ENCODE measurements at regions not wholly inside any gene's neighbourhood (a gene's known extent, or its start where the extent isn't known, plus 50 kb on each side); places are given as distances from the start of the nearest gene placed in this dataset.
"Not testable (repeated sequence)": the region's sequence is repeated elsewhere in the genome, so short reads cannot be mapped to it uniquely, and the experiment has no call there.

DNA sequence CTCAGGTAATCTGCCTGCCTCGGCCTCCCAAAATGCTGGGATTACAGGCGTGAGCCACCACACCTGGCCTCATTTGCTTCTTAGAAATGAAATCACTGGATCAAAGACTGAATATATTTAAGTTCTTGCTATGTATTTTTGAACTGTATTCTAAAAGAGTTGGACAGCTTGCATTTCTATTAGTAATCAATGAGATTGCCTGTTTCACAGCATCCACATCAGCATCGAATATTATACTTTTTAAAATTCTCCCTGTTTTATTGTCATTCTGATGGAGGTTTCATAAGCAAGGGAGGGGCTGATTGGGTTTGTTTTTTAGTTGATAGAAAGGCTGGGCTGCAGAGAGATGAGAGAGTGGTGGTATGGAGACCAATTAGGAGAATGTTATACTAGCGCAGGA, 68.7 kb upstream of the CREB3L1 start:
- Histone ChIP-seq H3K27me3 (ENCODE audit: control insufficient read depth, insufficient read depth, low read length, poor library complexity, severe bottlenecking) (no peaks in the 10 kb centered on the region), H3K9me3 (ENCODE audit: control insufficient read depth, low read length) (no peaks in the 10 kb centered on the region), H3K9ac (ENCODE audit: extremely low read depth, low read length, poor library complexity, severe bottlenecking) (no peak overlapping the region), H3K27ac (ENCODE audit: low read depth, low read length) (no peak overlapping the region), H3K36me3 (ENCODE audit: control insufficient read depth, insufficient read depth, low read length) (no peaks in the 10 kb centered on the region), H3K4me1 (ENCODE audit: control insufficient read depth, insufficient read depth, low read length) (no peaks in the 10 kb centered on the region), H3K4me3 (ENCODE audit: low read length) (no peak overlapping the region)
- 92 to 93% methylated on average over 2 to 3 of the region's 4 CpGs for WGBS, 2 experiments (ENCODE audit: insufficient coverage in 1 of 2, insufficient read length in 1 of 2)
- Mint-ChIP-seq H3K4me1 (no peaks in the 10 kb centered on the region), H3K9me3 (no peaks in the 10 kb centered on the region), H3K27me3 (ENCODE audit: insufficient read depth) (peaks cover 6% of the 10 kb centered on the region), H3K36me3 (ENCODE audit: low read depth) (no peaks in the 10 kb centered on the region), H3K27ac (no peak overlapping the region), H3K4me3 (no peak overlapping the region)
- DNase-seq, result no peak
- TF ChIP-seq, protein P1, sequence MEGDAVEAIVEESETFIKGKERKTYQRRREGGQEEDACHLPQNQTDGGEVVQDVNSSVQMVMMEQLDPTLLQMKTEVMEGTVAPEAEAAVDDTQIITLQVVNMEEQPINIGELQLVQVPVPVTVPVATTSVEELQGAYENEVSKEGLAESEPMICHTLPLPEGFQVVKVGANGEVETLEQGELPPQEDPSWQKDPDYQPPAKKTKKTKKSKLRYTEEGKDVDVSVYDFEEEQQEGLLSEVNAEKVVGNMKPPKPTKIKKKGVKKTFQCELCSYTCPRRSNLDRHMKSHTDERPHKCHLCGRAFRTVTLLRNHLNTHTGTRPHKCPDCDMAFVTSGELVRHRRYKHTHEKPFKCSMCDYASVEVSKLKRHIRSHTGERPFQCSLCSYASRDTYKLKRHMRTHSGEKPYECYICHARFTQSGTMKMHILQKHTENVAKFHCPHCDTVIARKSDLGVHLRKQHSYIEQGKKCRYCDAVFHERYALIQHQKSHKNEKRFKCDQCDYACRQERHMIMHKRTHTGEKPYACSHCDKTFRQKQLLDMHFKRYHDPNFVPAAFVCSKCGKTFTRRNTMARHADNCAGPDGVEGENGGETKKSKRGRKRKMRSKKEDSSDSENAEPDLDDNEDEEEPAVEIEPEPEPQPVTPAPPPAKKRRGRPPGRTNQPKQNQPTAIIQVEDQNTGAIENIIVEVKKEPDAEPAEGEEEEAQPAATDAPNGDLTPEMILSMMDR (conservative IDR thresholded peaks at IDR 0.05), result no peak

DNA sequence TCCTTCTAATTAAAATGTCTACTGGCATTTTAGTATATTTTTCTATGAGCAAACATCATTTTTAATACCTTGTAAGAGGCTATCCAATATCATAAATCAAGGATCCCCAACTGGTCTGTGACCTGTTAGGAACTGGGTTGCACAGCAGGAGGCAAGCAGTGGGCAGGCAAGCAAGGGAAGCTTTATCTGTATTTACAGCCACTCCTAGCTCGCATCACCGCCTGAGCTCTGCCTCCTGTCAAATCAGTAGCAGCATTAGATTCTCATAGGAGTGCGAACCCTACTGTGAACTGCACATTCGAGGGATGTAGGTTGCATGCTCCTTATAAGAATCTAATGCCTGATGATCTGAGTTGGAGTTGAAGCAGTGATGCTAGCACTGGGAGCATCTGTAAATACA, 70.2 kb upstream of the CREB3L1 start:
- WGBS, 2 experiments (ENCODE audit: insufficient coverage in 1 of 2, insufficient read length in 1 of 2), result 80 to 86% methylated on average over 3 to 4 of the region's 4 CpGs
- peaks cover 8% of the 10 kb centered on the region for H3K27me3 Mint-ChIP-seq (ENCODE audit: insufficient read depth)
- TF ChIP-seq, protein P1 (conservative IDR thresholded peaks at IDR 0.05), result no peak

DNA sequence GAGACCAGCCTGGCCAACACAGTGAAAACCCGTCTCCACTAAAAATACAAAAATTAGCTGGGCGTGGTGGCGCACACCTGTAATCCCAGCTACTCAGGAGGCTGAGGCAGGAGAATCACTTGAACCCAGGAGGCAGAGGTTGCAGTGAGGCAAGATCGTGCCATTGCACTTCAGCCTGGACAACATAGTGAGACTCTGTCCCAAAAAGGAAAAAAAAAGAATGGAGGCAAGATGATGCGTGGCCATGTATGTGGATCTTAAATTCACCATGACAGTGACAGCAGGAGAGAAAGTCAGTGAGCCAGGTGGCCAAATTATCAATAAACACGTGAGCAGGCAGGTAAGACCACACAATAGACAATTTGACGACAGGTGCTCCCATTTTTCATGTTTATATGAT, 73.0 kb upstream of the CREB3L1 start:
- not testable (repeated sequence) for H3K9me3 ChIP-seq (ENCODE audit: control insufficient read depth, low read length); H3K36me3 ChIP-seq (ENCODE audit: control insufficient read depth, insufficient read depth, low read length); H3K4me1 Mint-ChIP-seq; H3K9me3 Mint-ChIP-seq; H3K4me3 ChIP-seq (ENCODE audit: low read length); H3K27ac Mint-ChIP-seq; H3K4me1 ChIP-seq (ENCODE audit: control insufficient read depth, insufficient read depth, low read length); DNase-seq; H3K27ac ChIP-seq (ENCODE audit: low read depth, low read length); H3K27me3 ChIP-seq (ENCODE audit: control insufficient read depth, insufficient read depth, low read length, poor library complexity, severe bottlenecking); H3K9ac ChIP-seq (ENCODE audit: extremely low read depth, low read length, poor library complexity, severe bottlenecking); H3K36me3 Mint-ChIP-seq (ENCODE audit: low read depth); H3K4me3 Mint-ChIP-seq
- WGBS, 2 experiments (ENCODE audit: insufficient coverage in 1 of 2, insufficient read length in 1 of 2), result 96 to 100% methylated on average over 4 to 6 of the region's 7 CpGs
- H3K27me3 Mint-ChIP-seq (ENCODE audit: insufficient read depth), result peaks cover 11% of the 10 kb centered on the region

More for the DNA sequence above, 70.2 kb upstream of the CREB3L1 start:
- H3K9ac ChIP-seq (ENCODE audit: extremely low read depth, low read length, poor library complexity, severe bottlenecking), result no peak overlapping the region
- H3K27ac ChIP-seq (ENCODE audit: low read depth, low read length), result no peak overlapping the region
- no peaks in the 10 kb centered on the region for H3K27me3 ChIP-seq (ENCODE audit: control insufficient read depth, insufficient read depth, low read length, poor library complexity, severe bottlenecking)
- H3K4me1 ChIP-seq (ENCODE audit: control insufficient read depth, insufficient read depth, low read length), result no peaks in the 10 kb centered on the region
- Mint-ChIP-seq H3K4me3 (no peak overlapping the region), H3K9me3 (no peaks in the 10 kb centered on the region), H3K27ac (no peak overlapping the region), H3K36me3 (ENCODE audit: low read depth) (no peaks in the 10 kb centered on the region), H3K4me1 (peaks cover 4% of the 10 kb centered on the region)
- H3K4me3 ChIP-seq (ENCODE audit: low read length), result no peak overlapping the region
- H3K9me3 ChIP-seq (ENCODE audit: control insufficient read depth, low read length), result no peaks in the 10 kb centered on the region
- no peaks in the 10 kb centered on the region for H3K36me3 ChIP-seq (ENCODE audit: control insufficient read depth, insufficient read depth, low read length)
- DNase-seq, result no peak

DNA sequence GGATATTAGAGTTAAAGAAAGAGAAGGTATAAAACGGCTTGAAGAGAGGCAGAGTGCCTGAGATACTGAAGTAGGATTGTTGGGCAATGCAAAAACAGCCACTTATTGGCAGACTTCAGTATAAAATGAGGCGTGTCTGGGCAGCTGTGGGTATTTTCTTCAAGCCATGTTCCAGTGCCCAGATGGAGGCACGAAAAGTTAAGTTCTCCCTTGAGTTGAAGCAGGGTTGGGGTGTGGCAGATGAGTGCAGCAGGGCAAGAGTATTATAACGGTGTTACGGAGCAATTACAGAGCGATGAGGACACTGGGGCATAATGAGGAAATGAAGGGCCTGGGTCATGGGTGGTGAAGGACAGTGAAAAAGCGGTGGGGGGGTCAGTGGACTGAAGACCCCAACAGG, 73.7 kb upstream of the CREB3L1 start:
- DNase-seq, result no peak
- H3K36me3 Mint-ChIP-seq (ENCODE audit: low read depth), result no peaks in the 10 kb centered on the region
- no peaks in the 10 kb centered on the region for H3K9me3 Mint-ChIP-seq
- Histone ChIP-seq H3K27me3 (ENCODE audit: control insufficient read depth, insufficient read depth, low read length, poor library complexity, severe bottlenecking) (no peaks in the 10 kb centered on the region), H3K4me3 (ENCODE audit: low read length) (no peak overlapping the region), H3K9ac (ENCODE audit: extremely low read depth, low read length, poor library complexity, severe bottlenecking) (no peak overlapping the region), H3K27ac (ENCODE audit: low read depth, low read length) (no peak overlapping the region), H3K4me1 (ENCODE audit: control insufficient read depth, insufficient read depth, low read length) (no peaks in the 10 kb centered on the region), H3K36me3 (ENCODE audit: control insufficient read depth, insufficient read depth, low read length) (no peaks in the 10 kb centered on the region), H3K9me3 (ENCODE audit: control insufficient read depth, low read length) (no peaks in the 10 kb centered on the region)
- peaks cover 4% of the 10 kb centered on the region for H3K4me1 Mint-ChIP-seq
- H3K27ac Mint-ChIP-seq, result no peak overlapping the region
- TF ChIP-seq, protein P1 (conservative IDR thresholded peaks at IDR 0.05), result no peak
- H3K27me3 Mint-ChIP-seq (ENCODE audit: insufficient read depth), result peaks cover 14% of the 10 kb centered on the region
- H3K4me3 Mint-ChIP-seq, result no peak overlapping the region
- WGBS, 2 experiments (ENCODE audit: insufficient coverage in 1 of 2, insufficient read length in 1 of 2), result 91 to 94% methylated on average over 7 of the region's 7 CpGs
